ENCODE measurements at regions not wholly inside any gene's neighbourhood (a gene's known extent, or its start where the extent isn't known, plus 50 kb on each side); places are given as distances from the start of the nearest gene placed in this dataset.

- H3K27me3 ChIP-seq (ENCODE audit: control insufficient read depth in 3 of 3, insufficient read depth in 3 of 3, low read length in 2 of 3): peaks cover 0 to 11% (median 0%) of the 10 kb centered on the region in 3 donors
- H3K27ac ChIP-seq (ENCODE audit: low read depth in 1 of 2, low read length in 1 of 2): no peak overlapping the region
- H3K36me3 ChIP-seq (ENCODE audit: control insufficient read depth in 4 of 4, insufficient read depth in 4 of 4, low read length in 4 of 4): no peaks in the 10 kb centered on the region
- 76 to 91% methylated on average over 9 of the region's 9 CpGs for WGBS, 2 donors
- peaks cover 2 to 11% (median 5%) of the 10 kb centered on the region in 4 donors for H3K9me3 ChIP-seq (ENCODE audit: control insufficient read depth in 4 of 4, insufficient read depth in 3 of 4, low read length in 3 of 4)
- ATAC-seq (ENCODE audit: insufficient read depth, low FRiP score) (no peak), DNase-seq (no peak)
- no peak for TF ChIP-seq CTCF (IDR thresholded peaks at IDR 0.05; ENCODE audit: control extremely low read depth, extremely low read depth)
- H3K4me3 ChIP-seq: no peak overlapping the region
- H3K4me1 ChIP-seq (ENCODE audit: control insufficient read depth in 5 of 5, insufficient read depth in 5 of 5, low read length in 5 of 5): no peaks in the 10 kb centered on the region
- no peak overlapping the region for H3K9ac ChIP-seq (ENCODE audit: insufficient read depth in 1 of 2, low read length in 2 of 2)
Observed at GRCh38 chr14:101489092-101489760, 72.1 kb upstream of the DIO3 start.

GRCh38 chr14:101490771-101491170, 70.5 kb upstream of the DIO3 start:
- Histone ChIP-seq H3K4me3 (no peak overlapping the region), H3K9ac (ENCODE audit: insufficient read depth in 1 of 2, low read length in 2 of 2) (no peak overlapping the region), H3K4me1 (ENCODE audit: control insufficient read depth in 5 of 5, insufficient read depth in 5 of 5, low read length in 5 of 5) (peaks cover 0 to 2% (median 0%) of the 10 kb centered on the region in 5 donors), H3K36me3 (ENCODE audit: control insufficient read depth in 4 of 4, insufficient read depth in 4 of 4, low read length in 4 of 4) (no peaks in the 10 kb centered on the region), H3K27ac (ENCODE audit: low read depth in 1 of 2, low read length in 1 of 2) (no peak overlapping the region), H3K27me3 (ENCODE audit: control insufficient read depth in 3 of 3, insufficient read depth in 3 of 3, low read length in 2 of 3) (peaks cover 0 to 12% (median 0%) of the 10 kb centered on the region in 3 donors), H3K9me3 (ENCODE audit: control insufficient read depth in 4 of 4, insufficient read depth in 3 of 4, low read length in 3 of 4) (peaks cover 2 to 11% (median 5%) of the 10 kb centered on the region in 4 donors)
- TF ChIP-seq CTCF (IDR thresholded peaks at IDR 0.05; ENCODE audit: control extremely low read depth, extremely low read depth): no peak
- ATAC-seq (ENCODE audit: insufficient read depth, low FRiP score) (no peak), DNase-seq (peak in 1 of 3 donors; percentile 9)
- WGBS, 2 donors: 84 to 90% methylated on average over 9 of the region's 9 CpGs

GRCh38 chr14:101491841-101492240, 69.5 kb upstream of the DIO3 start:
- ATAC-seq (ENCODE audit: insufficient read depth, low FRiP score) (no peak), DNase-seq (no peak)
- peaks cover 0 to 12% (median 0%) of the 10 kb centered on the region in 5 donors for H3K4me1 ChIP-seq (ENCODE audit: control insufficient read depth in 5 of 5, insufficient read depth in 5 of 5, low read length in 5 of 5)
- H3K4me3 ChIP-seq: no peak overlapping the region
- WGBS, 2 donors: 83 to 91% methylated on average over 12 of the region's 12 CpGs
- TF ChIP-seq CTCF (IDR thresholded peaks at IDR 0.05; ENCODE audit: control extremely low read depth, extremely low read depth): no peak
- no peaks in the 10 kb centered on the region for H3K36me3 ChIP-seq (ENCODE audit: control insufficient read depth in 4 of 4, insufficient read depth in 4 of 4, low read length in 4 of 4)
- H3K27ac ChIP-seq (ENCODE audit: low read depth in 1 of 2, low read length in 1 of 2): no peak overlapping the region
- peaks cover 0 to 19% (median 0%) of the 10 kb centered on the region in 3 donors for H3K27me3 ChIP-seq (ENCODE audit: control insufficient read depth in 3 of 3, insufficient read depth in 3 of 3, low read length in 2 of 3)
- no peak overlapping the region for H3K9ac ChIP-seq (ENCODE audit: insufficient read depth in 1 of 2, low read length in 2 of 2)
- H3K9me3 ChIP-seq (ENCODE audit: control insufficient read depth in 4 of 4, insufficient read depth in 3 of 4, low read length in 3 of 4): peaks cover 0 to 11% (median 5%) of the 10 kb centered on the region in 4 donors
